Peyer's patch (tissue), 4 donors: ENCODE measurements at regions not wholly inside any gene's neighbourhood (a gene's known extent, or its start where the extent isn't known, plus 50 kb on each side); places are given as distances from the start of the nearest gene placed in this dataset.

Source experiments
- POLR2A ChIP-seq, 2 donors: fragments of 450-650 bp; IDR thresholded peaks; one replicate each; pipeline ENCODE4 v1.5.1; 2017; ENCODE audit warnings: antibody characterized with exemption in 2 of 2, mild to moderate bottlenecking in 2 of 2, moderate library complexity in 2 of 2
- TF ChIP-seq, protein P1 (sequence below), 6 experiments: fragments of 450-650 bp in 4 of 6; fragments of 200-600 bp in 2 of 6; sonication (generic) in 1 of 6; IDR thresholded peaks; one replicate each; pipeline ENCODE4 v1.5.1; 2017 to 2019; ENCODE audit warnings: antibody characterized with exemption in 6 of 6, mild to moderate bottlenecking in 3 of 6, moderate library complexity in 1 of 6

DNA sequence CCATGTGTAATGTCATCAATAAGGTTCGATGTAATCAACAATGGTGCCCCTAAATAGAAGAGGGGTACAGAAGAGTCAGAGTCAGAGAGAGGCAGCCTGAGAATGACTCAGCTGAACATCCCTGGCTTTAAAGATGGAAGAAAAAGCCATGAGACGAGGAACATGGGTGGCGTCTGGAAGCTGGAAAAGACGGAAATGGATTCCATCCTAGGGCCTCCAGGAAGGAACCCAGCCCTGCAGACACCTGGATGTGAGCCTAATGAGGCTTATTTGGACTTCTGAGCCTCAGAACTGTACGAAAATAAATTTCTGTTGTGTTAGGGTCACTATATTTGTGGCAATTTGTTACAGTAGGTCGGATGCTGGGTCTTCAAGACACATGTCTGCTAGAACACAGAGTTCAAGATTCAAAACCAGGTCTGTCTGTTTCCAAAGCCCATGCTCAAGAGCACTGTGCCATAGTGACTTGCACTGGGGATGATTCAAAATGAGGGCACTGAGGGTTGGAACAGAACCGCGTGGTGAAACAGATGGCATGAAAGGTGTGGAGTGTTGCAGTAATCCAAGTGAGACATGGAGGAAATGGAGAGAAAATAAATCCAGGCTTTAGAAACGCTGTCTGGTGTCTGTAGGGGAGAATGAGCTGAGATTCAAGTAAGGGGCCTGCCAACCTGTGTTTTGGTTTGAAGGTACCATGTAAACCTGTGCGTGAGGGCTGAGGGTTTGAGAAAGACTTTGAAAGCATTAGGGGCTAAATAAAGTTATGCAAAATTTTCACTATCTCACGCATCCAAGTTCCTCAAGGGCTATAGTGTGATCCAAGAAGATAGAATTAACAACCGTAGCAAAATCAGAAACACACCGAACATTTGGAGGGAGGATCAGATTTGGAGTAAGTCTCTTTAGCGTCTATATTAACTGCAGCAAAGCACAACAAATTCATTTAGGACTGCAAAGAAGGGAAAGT, 849.1 kb upstream of the AUTS2 start:
- TF ChIP-seq, protein P1, sequence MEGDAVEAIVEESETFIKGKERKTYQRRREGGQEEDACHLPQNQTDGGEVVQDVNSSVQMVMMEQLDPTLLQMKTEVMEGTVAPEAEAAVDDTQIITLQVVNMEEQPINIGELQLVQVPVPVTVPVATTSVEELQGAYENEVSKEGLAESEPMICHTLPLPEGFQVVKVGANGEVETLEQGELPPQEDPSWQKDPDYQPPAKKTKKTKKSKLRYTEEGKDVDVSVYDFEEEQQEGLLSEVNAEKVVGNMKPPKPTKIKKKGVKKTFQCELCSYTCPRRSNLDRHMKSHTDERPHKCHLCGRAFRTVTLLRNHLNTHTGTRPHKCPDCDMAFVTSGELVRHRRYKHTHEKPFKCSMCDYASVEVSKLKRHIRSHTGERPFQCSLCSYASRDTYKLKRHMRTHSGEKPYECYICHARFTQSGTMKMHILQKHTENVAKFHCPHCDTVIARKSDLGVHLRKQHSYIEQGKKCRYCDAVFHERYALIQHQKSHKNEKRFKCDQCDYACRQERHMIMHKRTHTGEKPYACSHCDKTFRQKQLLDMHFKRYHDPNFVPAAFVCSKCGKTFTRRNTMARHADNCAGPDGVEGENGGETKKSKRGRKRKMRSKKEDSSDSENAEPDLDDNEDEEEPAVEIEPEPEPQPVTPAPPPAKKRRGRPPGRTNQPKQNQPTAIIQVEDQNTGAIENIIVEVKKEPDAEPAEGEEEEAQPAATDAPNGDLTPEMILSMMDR (IDR thresholded peaks at IDR 0.05) = no peak
- no peak for TF ChIP-seq POLR2A (IDR thresholded peaks at IDR 0.05)
